Fibroblast of pulmonary artery (primary cell): ENCODE measurements at regions not wholly inside any gene's neighbourhood (a gene's known extent, or its start where the extent isn't known, plus 50 kb on each side); places are given as distances from the start of the nearest gene placed in this dataset.

ENCODE experiments used
- DNase-seq: peaks from one replicate; pipeline ENCODE4 v3.0.0-alpha.2; 2010; ENCODE audit warnings: low read depth
- H3K4me3 ChIP-seq: replicated peaks from 2 replicates; pipeline ENCODE4 v1.5.1; 2011; ENCODE audit warnings: low read depth, mild to moderate bottlenecking, control low read depth, low read length, moderate library complexity
- CTCF ChIP-seq: IDR thresholded peaks from 2 replicates; pipeline ENCODE4 v1.5.1; 2011; ENCODE audit warnings: mild to moderate bottlenecking, control low read depth, low read length, inconsistent platforms; ENCODE audit errors: missing control alignments

- TF ChIP-seq CTCF = no peak
- DNase-seq = no peak
- no peak overlapping the region for H3K4me3 ChIP-seq
These were observed 766.6 kb downstream of the ADGRL2 start for GRCh38 chr1:82567348-82567747.

- TF ChIP-seq CTCF = no peak
- no peak overlapping the region for H3K4me3 ChIP-seq
- DNase-seq = peak; percentile 50
These were observed 764.8 kb downstream of the ADGRL2 start for GRCh38 chr1:82565546-82565945.

GRCh38 chr1:82565146-82565545 is 764.4 kb downstream of the ADGRL2 start:
- peak; percentile 27 for TF ChIP-seq CTCF
- no peak overlapping the region for H3K4me3 ChIP-seq
- peak; percentile 70 for DNase-seq

GRCh38 chr1:82564333-82564732 is 763.6 kb downstream of the ADGRL2 start:
- H3K4me3 ChIP-seq = no peak overlapping the region
- DNase-seq = no peak
- no peak for TF ChIP-seq CTCF

- TF ChIP-seq CTCF = no peak
- no peak for DNase-seq
- no peak overlapping the region for H3K4me3 ChIP-seq
These were observed 761.7 kb downstream of the ADGRL2 start for GRCh38 chr1:82562448-82562847.

GRCh38 chr1:82560566-82560965 is 759.8 kb downstream of the ADGRL2 start:
- no peak overlapping the region for H3K4me3 ChIP-seq
- TF ChIP-seq CTCF = no peak
- DNase-seq = no peak

GRCh38 chr1:82555501-82555900 is 754.8 kb downstream of the ADGRL2 start:
- no peak for TF ChIP-seq CTCF
- DNase-seq = no peak
- no peak overlapping the region for H3K4me3 ChIP-seq
